ENCODE measurements at regions not wholly inside any gene's neighbourhood (a gene's known extent, or its start where the extent isn't known, plus 50 kb on each side); places are given as distances from the start of the nearest gene placed in this dataset.
"Not testable (repeated sequence)": the region's sequence is repeated elsewhere in the genome, so short reads cannot be mapped to it uniquely, and the experiment has no call there.

GRCh38 chr16:29578898-29579297 lies 72.7 kb upstream of the NPIPB12 start:
- DNase-seq, result not testable (repeated sequence)

GRCh38 chr16:29581764-29582163 lies 75.6 kb upstream of the NPIPB12 start:
- DNase-seq, result not testable (repeated sequence)

GRCh38 chr16:29591919-29592318 lies 71.1 kb upstream of the SPN start:
- not testable (repeated sequence) for DNase-seq

- DNase-seq, result not testable (repeated sequence)
These were observed 68.7 kb upstream of the SPN start for GRCh38 chr16:29594269-29594925.

GRCh38 chr16:29594926-29595838 lies 67.9 kb upstream of the SPN start:
- DNase-seq, result peak; percentile 67

- not testable (repeated sequence) for DNase-seq
These were observed 66.0 kb upstream of the SPN start for GRCh38 chr16:29597030-29597429.

- not testable (repeated sequence) for DNase-seq
These were observed 62.7 kb upstream of the SPN start for GRCh38 chr16:29600111-29601000.

GRCh38 chr16:29602247-29602625 lies 60.8 kb upstream of the SPN start:
- not testable (repeated sequence) for DNase-seq

GRCh38 chr16:29602683-29603088 lies 60.4 kb upstream of the SPN start:
- DNase-seq, result not testable (repeated sequence)

GRCh38 chr16:29604631-29605549 lies 58.2 kb upstream of the SPN start:
- peak; percentile 19 for DNase-seq

- not testable (repeated sequence) for DNase-seq
These were observed 57.3 kb upstream of the SPN start for GRCh38 chr16:29605593-29606205.

- DNase-seq, result not testable (repeated sequence)
These were observed 56.2 kb upstream of the SPN start for GRCh38 chr16:29606669-29607427.

GRCh38 chr16:29607428-29607823 lies 55.6 kb upstream of the SPN start:
- DNase-seq, result not testable (repeated sequence)

GRCh38 chr16:29612381-29613306 lies 50.4 kb upstream of the SPN start:
- not testable (repeated sequence) for DNase-seq

Measured in NCI-H2171 (cell line).